ENCODE measurements at regions not wholly inside any gene's neighbourhood (a gene's known extent, or its start where the extent isn't known, plus 50 kb on each side); places are given as distances from the start of the nearest gene placed in this dataset.

DNA sequence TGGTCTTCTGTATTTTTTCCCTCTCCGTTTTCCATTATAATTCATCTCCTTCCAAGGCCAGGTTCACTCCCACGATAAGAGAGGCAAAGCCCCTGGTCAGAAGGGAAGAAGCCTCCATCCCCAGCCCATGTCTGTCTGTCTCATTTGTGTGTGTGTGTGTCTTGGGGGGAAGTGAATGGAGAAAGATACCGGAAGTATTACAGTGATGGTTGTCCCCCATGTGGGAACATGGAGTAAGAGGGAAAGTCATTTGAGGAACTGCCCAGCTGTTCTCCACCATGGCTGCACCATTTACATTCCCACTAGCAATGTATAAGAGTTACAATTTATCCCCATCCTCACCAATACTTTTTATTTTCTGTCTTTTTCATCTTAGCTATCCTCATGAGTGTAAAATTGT lies 113.6 kb upstream of the ATP8B1 start:
- no peaks in the 10 kb centered on the region for H3K9me3 Mint-ChIP-seq

More for the DNA sequence above, 113.6 kb upstream of the ATP8B1 start:
- Mint-ChIP-seq H3K36me3 (ENCODE audit: insufficient read depth in 1 of 3, low read depth in 3 of 3) (no peaks in the 10 kb centered on the region), H3K27ac (no peak overlapping the region), H3K4me1 (peaks cover 11 to 13% of the 10 kb centered on the region in 2 experiments), H3K27me3 (ENCODE audit: low read depth) (peaks cover 2% of the 10 kb centered on the region), H3K4me3 (no peak overlapping the region)
- Histone ChIP-seq H4K20me1 (ENCODE audit: control insufficient read depth, insufficient read depth, insufficient read length) (no peaks in the 10 kb centered on the region), H3K27me3 (ENCODE audit: insufficient read depth, low read length) (no peaks in the 10 kb centered on the region), H3K9ac (ENCODE audit: extremely low read depth, insufficient read length, low read length) (no peak overlapping the region), H3K79me2 (ENCODE audit: insufficient read depth, low read length) (no peaks in the 10 kb centered on the region), H2AFZ (ENCODE audit: low read length) (no peak overlapping the region), H3K27ac (ENCODE audit: insufficient read length, low read depth, low read length) (no peak overlapping the region), H2AK5ac (ENCODE audit: insufficient read length, low read length) (no peak overlapping the region), H2BK5ac (ENCODE audit: insufficient read length, low read length) (no peak overlapping the region), H2BK20ac (ENCODE audit: low read depth, low read length, poor library complexity, severe bottlenecking) (no peak overlapping the region), H4K91ac (ENCODE audit: insufficient read length, low read depth, low read length) (no peak overlapping the region), H4K5ac (ENCODE audit: insufficient read length, low read depth, low read length) (no peak overlapping the region), H3K14ac (ENCODE audit: insufficient read depth, low read length) (no peak overlapping the region), H2BK12ac (ENCODE audit: insufficient read length, low read depth, low read length) (no peak overlapping the region), H3K56ac (ENCODE audit: insufficient read length, low read depth, low read length) (no peak overlapping the region), H3K23ac (ENCODE audit: insufficient read length, low read depth, low read length) (no peak overlapping the region), H3K4me1 (ENCODE audit: insufficient read depth, low read length) (no peaks in the 10 kb centered on the region), H3K9me3 (ENCODE audit: control insufficient read depth, low read depth, low read length) (no peaks in the 10 kb centered on the region), H4K8ac (replicated peaks; ENCODE audit: insufficient read length, low read depth, low read length) (no peak overlapping the region), H3T11ph (ENCODE audit: low read length) (no peak overlapping the region), H3K4me2 (ENCODE audit: insufficient read depth, insufficient read length, low read length) (no peak overlapping the region), H3K79me1 (ENCODE audit: insufficient read depth, low read depth, low read length, poor library complexity, severe bottlenecking) (no peaks in the 10 kb centered on the region), H3K18ac (ENCODE audit: insufficient read length, low read depth, low read length) (no peak overlapping the region), H2BK15ac (ENCODE audit: low read depth, low read length) (no peak overlapping the region), H3K23me2 (ENCODE audit: insufficient read length, low read depth, low read length, poor library complexity, severe bottlenecking) (no peaks in the 10 kb centered on the region), H2BK120ac (ENCODE audit: low read depth, low read length, poor library complexity, severe bottlenecking) (no peak overlapping the region), H3K4ac (ENCODE audit: low read depth, low read length) (no peak overlapping the region)
- WGBS (ENCODE audit: extremely low coverage, insufficient read length, low lambda C conversion rate): no CpG with 5 or more reads among the region's 3 CpGs
- TF ChIP-seq, protein P1, sequence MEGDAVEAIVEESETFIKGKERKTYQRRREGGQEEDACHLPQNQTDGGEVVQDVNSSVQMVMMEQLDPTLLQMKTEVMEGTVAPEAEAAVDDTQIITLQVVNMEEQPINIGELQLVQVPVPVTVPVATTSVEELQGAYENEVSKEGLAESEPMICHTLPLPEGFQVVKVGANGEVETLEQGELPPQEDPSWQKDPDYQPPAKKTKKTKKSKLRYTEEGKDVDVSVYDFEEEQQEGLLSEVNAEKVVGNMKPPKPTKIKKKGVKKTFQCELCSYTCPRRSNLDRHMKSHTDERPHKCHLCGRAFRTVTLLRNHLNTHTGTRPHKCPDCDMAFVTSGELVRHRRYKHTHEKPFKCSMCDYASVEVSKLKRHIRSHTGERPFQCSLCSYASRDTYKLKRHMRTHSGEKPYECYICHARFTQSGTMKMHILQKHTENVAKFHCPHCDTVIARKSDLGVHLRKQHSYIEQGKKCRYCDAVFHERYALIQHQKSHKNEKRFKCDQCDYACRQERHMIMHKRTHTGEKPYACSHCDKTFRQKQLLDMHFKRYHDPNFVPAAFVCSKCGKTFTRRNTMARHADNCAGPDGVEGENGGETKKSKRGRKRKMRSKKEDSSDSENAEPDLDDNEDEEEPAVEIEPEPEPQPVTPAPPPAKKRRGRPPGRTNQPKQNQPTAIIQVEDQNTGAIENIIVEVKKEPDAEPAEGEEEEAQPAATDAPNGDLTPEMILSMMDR (conservative IDR thresholded peaks at IDR 0.05): no peak
- DNase-seq: no peak

Measured in H9 (cell line).